ENCODE measurements at regions not wholly inside any gene's neighbourhood (a gene's known extent, or its start where the extent isn't known, plus 50 kb on each side); places are given as distances from the start of the nearest gene placed in this dataset.

- intact Hi-C loops (cut with DNase I) = loop anchor here (5.0 to 10.0 kb wide), 3 partner anchors 45 to 173 kb away; no protein-coding TSS in a partner anchor
- DNase-seq (ENCODE audit: low spot score) = no peak
These were observed 321.0 kb downstream of the RPS6KC1 start for GRCh38 chr1:213371847-213372619.

DNA sequence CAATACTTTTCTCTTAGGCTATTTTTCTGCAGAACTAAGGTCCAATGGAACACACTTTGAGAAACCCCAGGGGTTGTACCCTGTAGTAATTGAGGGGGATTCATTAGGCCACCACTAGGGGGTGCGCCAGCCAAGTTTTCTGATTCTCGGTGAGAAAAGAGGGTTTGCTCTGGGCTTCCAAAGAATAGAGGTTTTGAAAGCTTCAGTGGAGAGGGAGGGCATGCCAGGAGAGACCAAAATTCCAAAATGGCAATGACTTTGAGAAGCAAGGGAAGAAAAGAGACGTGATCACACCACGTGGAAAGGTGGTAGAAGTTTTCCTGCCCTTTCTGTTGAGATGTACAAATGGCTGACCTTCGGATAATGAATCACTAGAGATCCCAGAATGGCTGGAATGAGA, 323.3 kb downstream of the RPS6KC1 start:
- intact Hi-C loops (cut with DNase I) = loop anchor here (1.0 to 10.0 kb wide), 5 partner anchors 43 to 749 kb away; no protein-coding TSS in a partner anchor
- DNase-seq (ENCODE audit: low spot score) = no peak

DNA sequence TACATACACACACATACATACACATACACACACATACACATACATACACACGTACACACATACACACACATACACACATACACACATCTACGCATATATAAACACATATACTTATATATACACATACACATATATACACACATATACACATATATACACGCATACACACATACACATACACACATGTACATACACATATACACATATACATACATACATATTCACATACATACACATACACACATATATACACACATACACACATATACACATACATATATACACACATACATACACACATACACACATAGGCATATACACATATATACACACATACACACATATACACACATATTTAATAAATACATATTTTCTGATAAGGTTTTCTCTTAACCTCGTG, 324.0 kb downstream of the RPS6KC1 start:
- intact Hi-C loops (cut with DNase I) = loop anchor here (2.0 to 10.0 kb wide), 4 partner anchors 130 to 727 kb away; no protein-coding TSS in a partner anchor
- no peak for DNase-seq (ENCODE audit: low spot score)

- DNase-seq (ENCODE audit: low spot score) = no peak
- intact Hi-C loops (cut with DNase I) = loop anchor here (5.0 to 10.0 kb wide), 3 partner anchors 132 to 725 kb away; no protein-coding TSS in a partner anchor
These were observed 325.9 kb downstream of the RPS6KC1 start for GRCh38 chr1:213376862-213377372.

GRCh38 chr1:213380865-213381264, 329.8 kb downstream of the RPS6KC1 start:
- DNase-seq (ENCODE audit: low spot score) = no peak
- intact Hi-C loops (cut with DNase I) = loop anchor here (5.0 kb wide), 1 partner anchor 91 kb away; no protein-coding TSS in a partner anchor

DNA sequence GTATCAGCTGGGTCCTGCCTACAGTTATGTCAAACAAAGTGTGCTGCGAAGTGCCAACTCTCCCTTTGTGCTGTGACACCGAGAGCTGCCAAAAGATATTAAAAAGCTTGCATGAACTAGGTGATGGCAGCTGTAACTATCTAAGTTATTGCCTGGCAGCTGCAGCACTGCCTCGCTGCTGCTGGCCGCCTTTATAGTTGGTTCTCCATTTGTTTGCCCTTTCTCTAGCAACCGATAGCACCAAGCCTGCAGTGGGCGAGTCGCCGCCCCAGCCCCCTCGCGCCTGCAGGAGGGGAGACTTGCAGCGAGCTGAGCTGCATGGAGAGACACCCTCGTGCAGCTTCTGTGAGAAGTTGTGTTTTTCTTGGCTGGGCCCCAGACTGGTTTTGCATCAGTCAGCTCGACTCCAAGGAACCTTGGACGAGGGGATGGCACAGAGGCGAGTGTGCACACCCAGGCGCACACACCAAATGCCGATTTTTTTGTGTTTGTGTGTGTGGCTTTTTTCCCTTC, 330.6 kb downstream of the RPS6KC1 start:
- intact Hi-C loops (cut with DNase I) = loop anchor here (5.0 kb wide), 1 partner anchor 91 kb away; no protein-coding TSS in a partner anchor
- DNase-seq (ENCODE audit: low spot score) = no peak

- no peak for DNase-seq (ENCODE audit: low spot score)
- intact Hi-C loops (cut with DNase I) = loop anchor here (5.0 kb wide), 1 partner anchor 89 kb away; no protein-coding TSS in a partner anchor
These were observed 332.4 kb downstream of the RPS6KC1 start for GRCh38 chr1:213383465-213383864.

DNA sequence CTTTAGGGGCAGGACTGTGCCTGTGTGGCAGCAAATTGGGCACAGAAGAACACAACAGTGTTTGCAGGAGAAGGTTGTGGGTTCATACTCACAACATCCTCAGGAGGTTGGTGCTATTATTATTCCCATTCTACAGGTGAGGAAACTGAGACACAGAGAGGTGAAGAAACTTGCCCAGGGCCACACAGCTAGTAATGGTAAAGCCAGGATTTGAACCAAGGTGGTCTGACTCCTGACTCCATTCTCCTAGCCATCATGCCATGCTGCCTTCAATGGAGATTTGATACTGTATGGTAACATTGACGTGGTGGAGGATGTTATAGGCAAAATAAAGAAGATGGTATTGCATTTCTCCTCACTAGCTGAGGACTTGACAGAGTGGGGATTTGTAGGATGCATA, 334.2 kb downstream of the RPS6KC1 start:
- DNase-seq (ENCODE audit: low spot score) = no peak
- intact Hi-C loops (cut with DNase I) = no loop called here

GRCh38 chr1:213385806-213386324, 334.8 kb downstream of the RPS6KC1 start:
- intact Hi-C loops (cut with DNase I) = no loop called here
- peak; percentile 10 for DNase-seq (ENCODE audit: low spot score)

- intact Hi-C loops (cut with DNase I) = no loop called here
- DNase-seq (ENCODE audit: low spot score) = no peak
These were observed 336.5 kb downstream of the RPS6KC1 start for GRCh38 chr1:213387380-213388015.

DNA sequence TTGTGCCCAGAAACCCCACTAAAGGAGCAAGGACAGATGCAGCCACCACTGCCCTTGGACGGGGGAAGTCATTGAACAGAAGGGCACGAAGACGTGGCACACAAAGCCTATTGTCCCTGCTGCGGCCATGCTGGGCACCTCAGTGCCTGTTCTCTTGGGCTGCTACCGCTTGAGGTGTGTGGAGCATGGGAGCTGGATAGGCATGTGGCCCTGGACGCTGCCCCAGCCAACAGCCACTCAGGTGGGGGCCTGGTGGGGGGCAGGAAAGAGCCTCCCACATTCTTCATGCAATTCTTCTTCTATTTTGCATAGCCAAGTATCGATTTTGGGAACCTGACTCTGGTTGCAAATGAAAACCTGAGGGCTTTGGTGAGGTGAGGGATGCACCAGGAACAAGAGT, 337.2 kb downstream of the RPS6KC1 start:
- peak; percentile 36 for DNase-seq (ENCODE audit: low spot score)

GRCh38 chr1:213389061-213389581, 338.1 kb downstream of the RPS6KC1 start:
- DNase-seq (ENCODE audit: low spot score) = peak; percentile 14
- intact Hi-C loops (cut with DNase I) = no loop called here

More for the DNA sequence above, 337.2 kb downstream of the RPS6KC1 start:
- intact Hi-C loops (cut with DNase I) = no loop called here

DNA sequence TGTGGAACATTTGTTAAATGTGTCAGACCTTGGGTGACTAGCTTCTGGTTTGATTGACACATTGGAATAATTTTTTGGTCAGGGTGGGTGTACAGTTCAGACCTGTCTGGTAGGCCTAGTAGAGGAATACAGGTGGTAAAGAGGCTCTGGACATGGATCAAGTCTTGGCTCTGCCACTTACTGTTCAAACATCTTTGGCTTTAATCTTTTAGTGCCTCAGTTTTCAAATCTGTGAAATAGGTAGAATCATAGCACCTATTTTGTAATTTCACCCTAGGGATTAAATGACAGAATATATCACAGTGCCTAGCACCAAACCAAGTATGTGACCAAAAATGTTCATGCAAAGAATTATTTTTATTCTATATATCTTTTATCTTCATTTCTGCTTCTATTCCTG, 340.4 kb downstream of the RPS6KC1 start:
- no peak for DNase-seq (ENCODE audit: low spot score)
- intact Hi-C loops (cut with DNase I) = no loop called here

- no peak for DNase-seq (ENCODE audit: low spot score)
- intact Hi-C loops (cut with DNase I) = no loop called here
These were observed 342.8 kb downstream of the RPS6KC1 start for GRCh38 chr1:213393860-213394259.

GRCh38 chr1:213394837-213395236, 343.8 kb downstream of the RPS6KC1 start:
- DNase-seq (ENCODE audit: low spot score) = no peak
- intact Hi-C loops (cut with DNase I) = no loop called here

- intact Hi-C loops (cut with DNase I) = no loop called here
- DNase-seq (ENCODE audit: low spot score) = peak; percentile 36
These were observed 346.6 kb downstream of the RPS6KC1 start for GRCh38 chr1:213397638-213398037.

DNA sequence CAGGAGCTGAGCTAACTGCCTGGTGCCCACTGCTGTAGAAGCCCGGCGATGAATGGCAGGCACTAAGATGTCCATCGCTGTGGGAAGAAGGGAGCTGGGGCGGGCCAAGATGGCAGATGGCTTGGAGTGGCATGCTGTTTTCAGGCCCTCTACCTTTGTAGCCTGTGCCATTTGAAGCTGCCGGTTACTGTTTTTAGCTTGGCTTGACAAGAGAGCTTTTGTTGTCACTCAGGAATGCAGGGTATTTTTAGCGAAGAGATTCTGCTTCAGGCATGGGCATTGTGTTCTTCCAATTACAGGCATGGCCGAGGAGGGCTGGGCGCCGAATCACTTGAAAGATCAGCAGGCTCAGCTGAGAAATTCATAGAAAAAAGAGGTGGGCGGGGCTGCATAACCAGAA, 348.7 kb downstream of the RPS6KC1 start:
- no peak for DNase-seq (ENCODE audit: low spot score)
- intact Hi-C loops (cut with DNase I) = loop anchor here (5.0 kb wide), 1 partner anchor 73 kb away; no protein-coding TSS in a partner anchor

- DNase-seq (ENCODE audit: low spot score) = no peak
- intact Hi-C loops (cut with DNase I) = no loop called here
These were observed 358.2 kb downstream of the RPS6KC1 start for GRCh38 chr1:213409208-213409631.

DNA sequence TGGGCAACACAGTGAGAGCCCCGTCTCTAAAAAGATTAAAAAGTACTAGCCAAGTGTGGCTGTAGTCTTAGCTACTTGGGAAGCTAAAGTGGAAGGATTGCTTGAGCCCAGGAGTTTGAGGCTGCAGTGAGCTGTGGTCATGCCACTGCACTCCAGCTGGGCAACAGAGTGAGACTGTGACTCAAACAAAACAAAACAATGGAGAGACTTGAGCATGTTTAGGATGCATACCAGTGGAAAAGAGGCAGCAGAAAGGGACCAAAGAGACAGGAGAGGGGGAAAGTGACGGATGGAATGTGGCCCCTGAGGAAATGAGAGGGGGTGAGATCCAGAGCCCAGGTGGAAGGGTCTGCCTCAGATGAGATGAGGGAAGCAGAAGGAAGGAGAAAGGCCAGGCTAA, 358.9 kb downstream of the RPS6KC1 start:
- no peak for DNase-seq (ENCODE audit: low spot score)
- intact Hi-C loops (cut with DNase I) = no loop called here

GRCh38 chr1:213414346-213414745, 363.3 kb downstream of the RPS6KC1 start:
- intact Hi-C loops (cut with DNase I) = no loop called here

More at GRCh38 chr1:213414346-213414745, 363.3 kb downstream of the RPS6KC1 start:
- no peak for DNase-seq (ENCODE audit: low spot score)

Data from cardiac septum (tissue), 1 donor.